ENCODE measurements at regions not wholly inside any gene's neighbourhood (a gene's known extent, or its start where the extent isn't known, plus 50 kb on each side); places are given as distances from the start of the nearest gene placed in this dataset.

GRCh38 chr6:78614961-78615360 lies 252.4 kb upstream of the IRAK1BP1 start:
- TF ChIP-seq CTCF (IDR thresholded peaks at IDR 0.05; ENCODE audit: low read length) (no peak), EZH2 (IDR thresholded peaks at IDR 0.05; ENCODE audit: borderline replicate concordance, low read length) (no peak)

Data from OCI-LY1 (cell line).